Heart left ventricle (tissue), 16 donors: ENCODE measurements at regions not wholly inside any gene's neighbourhood (a gene's known extent, or its start where the extent isn't known, plus 50 kb on each side); places are given as distances from the start of the nearest gene placed in this dataset.

Source experiments
- ATAC-seq, 4 donors: fragments of 200-7000 bp; cut with Tn5 transposase; one replicate each; pipeline ENCODE4 v1.9.1; 2020 to 2022; ENCODE audit warnings: moderate library complexity in 4 of 4, mild to moderate bottlenecking in 3 of 4, moderate number of reproducible peaks in 1 of 4
- DNase-seq, 5 donors: peaks; one replicate each; pipeline ENCODE4 v3.0.0-alpha.2; 2020
- H3K27ac ChIP-seq, 12 donors: fragments of 200-600 bp; sonication (generic) in 4 of 12; one replicate each; pipeline versions ENCODE4 v1.5.0 to v1.8.0; 2016 to 2022; ENCODE audit warnings: mild to moderate bottlenecking in 2 of 12
- H3K27me3 ChIP-seq, 9 donors: fragments of 200-600 bp; sonication (generic) in 2 of 9; one replicate each; pipeline versions ENCODE4 v1.5.1 to v1.8.0; 2016 to 2022; ENCODE audit warnings: mild to moderate bottlenecking in 3 of 9
- H3K36me3 ChIP-seq, 9 donors: fragments of 200-600 bp; sonication (generic) in 2 of 9; one replicate each; pipeline versions ENCODE4 v1.5.0 to v1.8.0; 2018 to 2022; ENCODE audit warnings: mild to moderate bottlenecking in 2 of 9
- H3K4me1 ChIP-seq, 12 donors: fragments of 200-600 bp; sonication (generic) in 4 of 12; one replicate each; pipeline versions ENCODE4 v1.5.0 to v1.8.0; 2016 to 2022; ENCODE audit warnings: mild to moderate bottlenecking in 3 of 12
- H3K4me3 ChIP-seq, 12 donors: fragments of 200-600 bp; sonication (generic) in 4 of 12; one replicate each; pipeline versions ENCODE4 v1.5.0 to v1.8.0; 2017 to 2022; ENCODE audit warnings: mild to moderate bottlenecking in 9 of 12, moderate library complexity in 4 of 12
- H3K9me3 ChIP-seq, 12 donors: fragments of 200-600 bp; sonication (generic) in 4 of 12; one replicate each; pipeline versions ENCODE4 v1.5.0 to v1.8.0; 2016 to 2022; ENCODE audit warnings: mild to moderate bottlenecking in 1 of 12
- POLR2A ChIP-seq, 2 donors: fragments of 450-650 bp; IDR thresholded peaks; one replicate each; pipeline ENCODE4 v1.6.1; 2017; ENCODE audit warnings: antibody characterized with exemption in 2 of 2, mild to moderate bottlenecking in 2 of 2, moderate library complexity in 2 of 2
- WGBS, 4 donors: extraction: QIAGEN DNeasy Blood & Tissue Kit in 2 of 4; methylation state at CpG; one replicate each; pipeline versions ENCODE4 v1.1.5 to v1.1.7; 2013 to 2018; 5-methylcytosine and 5-hydroxymethylcytosine counted together
- intact Hi-C, 10 donors: fragments of 100-400 bp; cut with DNase I; formaldehyde crosslinking; loops; one replicate each; pipeline versions ENCODE4 v1.11.1 to v1.14.2; 2022
- TF ChIP-seq, protein P1 (sequence below), 12 donors: fragments of 200-600 bp; sonication (generic) in 4 of 12; IDR thresholded peaks; one replicate each; pipeline versions ENCODE4 v1.5.0 to v1.8.0; 2018 to 2022; ENCODE audit warnings: antibody characterized with exemption in 12 of 12, mild to moderate bottlenecking in 5 of 12
- donor health status: ischemic (EF 13 %, LVEDD 7.1; RV severe dilation, severe dysfunction).
- donor health status: healthy with polysubstance abuse.
- donor health status: DM: no; HTN: yes; CAD: no.
- donor health status: DM: no; HTN: no; CAD: no.
- donor health status: ischemic (EF 25% LVEDD 6.9; RV normal size, moderate dysfunction).
- donor health status: ischemic (EF 25% LVEDD 5.7; RV mildly dilated, moderate dysfunction).
- donor health status: healthy.
- donor health status: DM: yes; HTN: yes; CAD: no.
- donor health status: ischemic (EF 35%, LVEDD 5.7; RV mildly dilated, moderate dysfunction).
- donor health status: nonischemic (EF 11% LVEDD 7.7; RV severe dilation, severe dysfunction).
- donor health status: DM: yes; HTN: yes; CAD: no.
- donor health status: PGD.
- donor health status: ischemic (EF 29% LVEDD 5.4; RV normal size, mild dysfunction).
- donor health status: nonischemic (EF 23%, LVEDD 6.1; RV moderate dilation, normal function).

DNA sequence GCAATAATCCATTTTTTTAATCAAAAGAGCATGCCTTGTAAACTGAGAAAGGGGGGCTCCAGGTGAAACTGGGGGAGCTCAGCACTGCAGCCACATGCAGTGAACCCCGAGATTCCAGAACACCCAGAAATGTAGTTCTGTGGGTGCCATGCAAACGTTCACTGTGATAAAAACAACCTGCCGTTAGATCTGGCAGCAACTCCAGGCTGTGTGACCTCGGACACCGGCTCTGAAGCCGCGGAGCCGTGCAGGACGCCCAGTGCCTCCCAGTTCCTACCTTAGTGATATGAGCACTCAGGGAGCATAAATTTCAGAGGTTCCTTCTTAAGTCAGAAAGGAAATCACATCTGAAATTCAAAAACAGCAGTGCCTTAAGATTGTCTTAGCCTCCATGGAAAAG, 85.4 kb upstream of the THBS2 start:
- Histone ChIP-seq H3K4me1 (no peaks in the 10 kb centered on the region), H3K27me3 (peaks cover 0 to 9% (median 0%) of the 10 kb centered on the region in 9 donors), H3K9me3 (no peaks in the 10 kb centered on the region), H3K36me3 (no peaks in the 10 kb centered on the region), H3K4me3 (no peak overlapping the region), H3K27ac (no peak overlapping the region)
- WGBS, 4 donors = 78 to 86% (median 84%) methylated on average over 9 of the region's 9 CpGs
- TF ChIP-seq, protein P1, sequence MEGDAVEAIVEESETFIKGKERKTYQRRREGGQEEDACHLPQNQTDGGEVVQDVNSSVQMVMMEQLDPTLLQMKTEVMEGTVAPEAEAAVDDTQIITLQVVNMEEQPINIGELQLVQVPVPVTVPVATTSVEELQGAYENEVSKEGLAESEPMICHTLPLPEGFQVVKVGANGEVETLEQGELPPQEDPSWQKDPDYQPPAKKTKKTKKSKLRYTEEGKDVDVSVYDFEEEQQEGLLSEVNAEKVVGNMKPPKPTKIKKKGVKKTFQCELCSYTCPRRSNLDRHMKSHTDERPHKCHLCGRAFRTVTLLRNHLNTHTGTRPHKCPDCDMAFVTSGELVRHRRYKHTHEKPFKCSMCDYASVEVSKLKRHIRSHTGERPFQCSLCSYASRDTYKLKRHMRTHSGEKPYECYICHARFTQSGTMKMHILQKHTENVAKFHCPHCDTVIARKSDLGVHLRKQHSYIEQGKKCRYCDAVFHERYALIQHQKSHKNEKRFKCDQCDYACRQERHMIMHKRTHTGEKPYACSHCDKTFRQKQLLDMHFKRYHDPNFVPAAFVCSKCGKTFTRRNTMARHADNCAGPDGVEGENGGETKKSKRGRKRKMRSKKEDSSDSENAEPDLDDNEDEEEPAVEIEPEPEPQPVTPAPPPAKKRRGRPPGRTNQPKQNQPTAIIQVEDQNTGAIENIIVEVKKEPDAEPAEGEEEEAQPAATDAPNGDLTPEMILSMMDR (IDR thresholded peaks at IDR 0.05) = no peak
- no peak for TF ChIP-seq POLR2A (IDR thresholded peaks at IDR 0.05)
- intact Hi-C loops = no loop called here
- DNase-seq = no peak
- ATAC-seq = no peak

- Histone ChIP-seq H3K27me3 (peaks cover 0 to 8% (median 0%) of the 10 kb centered on the region in 9 donors), H3K9me3 (no peaks in the 10 kb centered on the region), H3K36me3 (no peaks in the 10 kb centered on the region), H3K4me1 (no peaks in the 10 kb centered on the region), H3K27ac (no peak overlapping the region), H3K4me3 (no peak overlapping the region)
- WGBS, 4 donors = 83 to 93% (median 89%) methylated on average over 8 to 11 of the region's 11 CpGs
- no peak for TF ChIP-seq POLR2A (IDR thresholded peaks at IDR 0.05)
- TF ChIP-seq, protein P1 (IDR thresholded peaks at IDR 0.05) = no peak
- ATAC-seq = no peak
- intact Hi-C loops = no loop called here
- no peak for DNase-seq
Measured at GRCh38 chr6:169337886-169338445, 84.3 kb upstream of the THBS2 start.

DNA sequence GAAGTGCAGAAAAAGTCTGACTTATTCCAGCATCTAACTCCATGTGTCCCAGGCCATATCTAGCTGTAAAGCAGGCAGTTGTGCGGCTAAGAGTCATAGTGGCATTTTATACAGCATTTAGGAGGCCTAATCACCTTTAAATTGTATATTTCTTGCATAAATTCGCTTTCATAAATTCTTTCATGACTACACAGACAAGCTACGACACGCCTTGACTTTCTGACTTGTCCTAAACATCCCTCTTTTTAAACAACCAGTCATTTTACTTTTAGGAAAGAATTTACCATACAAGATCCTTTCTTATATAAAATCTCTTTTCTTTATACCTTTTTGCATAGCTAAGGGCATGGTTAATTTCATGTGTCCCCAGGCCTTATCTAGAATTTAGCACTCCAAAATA, 81.7 kb upstream of the THBS2 start:
- peaks cover 0 to 2% (median 0%) of the 10 kb centered on the region in 12 donors for H3K9me3 ChIP-seq
- H3K4me3 ChIP-seq = no peak overlapping the region
- H3K27ac ChIP-seq = no peak overlapping the region
- intact Hi-C loops = no loop called here
- no peak for ATAC-seq
- 78 to 87% (median 85%) methylated on average over 4 of the region's 4 CpGs for WGBS, 4 donors
- no peaks in the 10 kb centered on the region for H3K4me1 ChIP-seq
- DNase-seq = no peak
- H3K36me3 ChIP-seq = no peaks in the 10 kb centered on the region
- peaks cover 0 to 10% (median 0%) of the 10 kb centered on the region in 9 donors for H3K27me3 ChIP-seq
- TF ChIP-seq POLR2A (IDR thresholded peaks at IDR 0.05) = no peak
- TF ChIP-seq, protein P1 (IDR thresholded peaks at IDR 0.05) = no peak

GRCh38 chr6:169332250-169332649, 78.6 kb upstream of the THBS2 start:
- 77 to 83% (median 81%) methylated on average over 10 of the region's 10 CpGs for WGBS, 4 donors
- intact Hi-C loops = no loop called here
- H3K4me1 ChIP-seq = no peaks in the 10 kb centered on the region

More at GRCh38 chr6:169332250-169332649, 78.6 kb upstream of the THBS2 start:
- Histone ChIP-seq H3K9me3 (peaks cover 0 to 13% (median 0%) of the 10 kb centered on the region in 12 donors), H3K4me3 (no peak overlapping the region), H3K36me3 (no peaks in the 10 kb centered on the region), H3K27me3 (peaks cover 0 to 6% (median 0%) of the 10 kb centered on the region in 9 donors), H3K27ac (no peak overlapping the region)
- DNase-seq (no peak), ATAC-seq (no peak)
- TF ChIP-seq, protein P1 (IDR thresholded peaks at IDR 0.05) = no peak
- TF ChIP-seq POLR2A (IDR thresholded peaks at IDR 0.05) = no peak
